Nephron (organoid): ENCODE measurements at regions not wholly inside any gene's neighbourhood (a gene's known extent, or its start where the extent isn't known, plus 50 kb on each side); places are given as distances from the start of the nearest gene placed in this dataset.

Experiments used
- H3K27ac Mint-ChIP-seq, 3 experiments: 2 replicates each; pipeline ENCODE4 v1.8.0; 2020; ENCODE audit warnings: mixed read lengths in 3 of 3, mild to moderate bottlenecking in 2 of 3, moderate library complexity in 1 of 3
- H3K27me3 Mint-ChIP-seq: 2 replicates; pipeline ENCODE4 v1.8.0; 2021; ENCODE audit warnings: low read depth, mild to moderate bottlenecking, moderate library complexity, mixed read lengths
- H3K36me3 Mint-ChIP-seq: 2 replicates; pipeline ENCODE4 v1.8.0; 2020; ENCODE audit warnings: low read depth, mixed read lengths
- H3K4me1 Mint-ChIP-seq: 2 replicates; pipeline ENCODE4 v1.8.0; 2020; ENCODE audit warnings: mixed read lengths
- H3K4me3 Mint-ChIP-seq, 3 experiments: 2 replicates each; pipeline ENCODE4 v1.8.0; 2020; ENCODE audit warnings: mild to moderate bottlenecking in 3 of 3, mixed read lengths in 3 of 3, moderate library complexity in 2 of 3
- H3K9me3 Mint-ChIP-seq: 2 replicates; pipeline ENCODE4 v1.8.0; 2020; ENCODE audit warnings: mixed read lengths
- CTCF ChIP-seq, 3 experiments: fragments of 200-600 bp; sonication (generic); IDR thresholded peaks; one replicate each; pipeline ENCODE4 v1.5.0; 2021; ENCODE audit warnings: antibody characterized with exemption in 3 of 3; ENCODE audit not compliant: unreplicated experiment in 3 of 3

DNA sequence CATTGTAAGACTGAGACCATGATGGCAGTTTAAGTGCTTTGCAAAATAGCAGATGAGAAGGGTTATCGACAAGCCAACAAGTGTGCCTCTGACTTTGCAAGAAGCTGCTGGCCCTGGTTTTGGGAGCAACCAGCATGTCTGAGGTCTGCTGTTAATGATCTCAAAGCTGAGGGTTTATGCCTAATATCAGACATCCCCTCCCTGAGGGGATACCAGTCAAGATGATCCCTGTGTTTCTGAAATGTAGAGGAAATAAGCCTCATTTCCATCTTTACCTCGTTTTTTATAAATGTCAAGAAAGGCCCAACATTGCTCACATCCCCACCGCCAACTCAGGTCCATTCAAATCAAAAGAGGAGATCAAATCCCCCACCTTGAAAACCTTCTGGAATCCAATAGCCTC is 120.6 kb downstream of the MYCN start:
- H3K36me3 Mint-ChIP-seq = peaks cover 12% of the 10 kb centered on the region

DNA sequence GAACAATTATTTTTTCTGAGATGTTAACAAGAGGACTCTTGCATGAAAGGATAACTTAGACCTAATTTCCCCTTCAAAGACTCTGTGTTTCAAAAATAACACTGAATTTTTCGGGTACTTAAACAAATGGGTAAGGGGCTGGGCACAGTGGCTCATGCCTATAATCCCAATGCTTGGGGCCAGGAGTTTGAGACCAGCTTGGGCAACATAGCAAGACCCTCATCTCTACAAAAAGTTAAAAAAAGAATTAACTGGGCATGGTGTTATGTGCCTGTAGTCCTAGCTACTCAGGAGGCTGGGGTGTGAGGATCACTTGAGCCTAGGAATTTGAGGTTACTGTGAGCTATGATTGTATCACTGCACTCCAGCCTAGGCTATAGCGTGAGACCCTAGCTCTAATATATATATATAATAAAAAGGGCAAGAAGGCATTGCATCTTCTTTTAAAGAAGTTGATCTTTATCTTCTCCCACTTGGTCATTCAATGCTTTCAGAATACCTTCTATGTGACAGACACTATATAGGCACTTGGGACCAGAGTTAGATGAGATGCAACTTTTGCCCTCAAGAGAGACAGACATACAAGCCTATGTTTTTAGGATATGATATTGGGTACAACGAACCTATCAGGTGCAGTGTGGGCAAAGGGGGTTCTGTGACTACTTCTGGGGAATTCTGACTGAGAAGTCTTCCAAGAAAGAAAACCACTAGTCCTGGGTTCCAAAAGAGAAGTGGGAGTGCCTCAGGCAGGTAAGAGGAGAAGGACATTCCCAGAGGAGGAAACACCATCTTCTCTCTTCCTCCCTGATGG is 120.0 kb downstream of the MYCN start:
- peaks cover 6% of the 10 kb centered on the region for H3K4me1 Mint-ChIP-seq
- TF ChIP-seq CTCF (IDR thresholded peaks at IDR 0.05; ENCODE audit: unreplicated experiment in 3 of 3) = no peak
- H3K27ac Mint-ChIP-seq = no peak overlapping the region
- peaks cover 17% of the 10 kb centered on the region for H3K9me3 Mint-ChIP-seq
- H3K27me3 Mint-ChIP-seq = peaks cover 7% of the 10 kb centered on the region
- peaks cover 12% of the 10 kb centered on the region for H3K36me3 Mint-ChIP-seq
- H3K4me3 Mint-ChIP-seq = no peak overlapping the region

More for the DNA sequence above, 120.6 kb downstream of the MYCN start:
- Mint-ChIP-seq H3K27me3 (peaks cover 7% of the 10 kb centered on the region), H3K4me1 (peaks cover 5% of the 10 kb centered on the region), H3K4me3 (no peak overlapping the region), H3K27ac (no peak overlapping the region), H3K9me3 (peaks cover 17% of the 10 kb centered on the region)
- no peak for TF ChIP-seq CTCF (IDR thresholded peaks at IDR 0.05; ENCODE audit: unreplicated experiment in 3 of 3)

- H3K36me3 Mint-ChIP-seq = peaks cover 12% of the 10 kb centered on the region
- peaks cover 17% of the 10 kb centered on the region for H3K9me3 Mint-ChIP-seq
- no peak overlapping the region for H3K4me3 Mint-ChIP-seq
- H3K27ac Mint-ChIP-seq = no peak overlapping the region
- peaks cover 7% of the 10 kb centered on the region for H3K27me3 Mint-ChIP-seq
- TF ChIP-seq CTCF (IDR thresholded peaks at IDR 0.05; ENCODE audit: unreplicated experiment in 3 of 3) = no peak
- peaks cover 6% of the 10 kb centered on the region for H3K4me1 Mint-ChIP-seq
Measured at GRCh38 chr2:16059393-16060016, 119.2 kb downstream of the MYCN start.

DNA sequence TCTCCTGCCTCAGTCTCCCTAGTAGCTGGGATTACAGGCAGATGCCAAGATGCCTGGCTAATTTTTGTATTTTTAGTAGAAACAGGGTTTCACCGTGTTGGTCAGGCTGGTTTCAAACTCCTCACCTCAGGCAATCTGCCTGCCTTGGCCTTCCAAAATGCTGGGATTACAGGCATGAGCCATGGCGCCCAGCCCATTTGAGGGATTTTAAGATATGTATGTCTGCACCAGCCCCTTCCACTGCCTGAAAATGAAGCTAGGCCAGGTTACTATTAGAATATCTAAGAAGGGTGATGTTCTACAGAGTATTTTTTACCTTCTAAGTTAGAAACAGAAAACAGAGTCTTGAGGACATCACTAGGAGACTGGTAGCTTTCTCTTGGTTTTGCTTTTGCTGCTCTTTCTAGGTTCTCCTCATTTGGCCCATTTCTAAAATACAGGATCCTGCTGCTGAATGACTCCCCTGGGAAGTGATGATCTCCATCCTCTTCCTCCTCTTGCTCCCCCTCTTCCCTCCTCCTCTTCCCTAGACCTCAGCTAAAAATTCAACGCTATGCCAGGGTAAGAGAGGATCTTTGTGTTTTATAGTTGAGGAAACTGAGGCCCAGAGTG is 118.5 kb downstream of the MYCN start:
- Mint-ChIP-seq H3K4me3 (no peak overlapping the region), H3K9me3 (peaks cover 13% of the 10 kb centered on the region), H3K4me1 (peaks cover 6% of the 10 kb centered on the region), H3K27ac (no peak overlapping the region), H3K36me3 (peaks cover 9% of the 10 kb centered on the region), H3K27me3 (peaks cover 6% of the 10 kb centered on the region)
- no peak for TF ChIP-seq CTCF (IDR thresholded peaks at IDR 0.05; ENCODE audit: unreplicated experiment in 3 of 3)

DNA sequence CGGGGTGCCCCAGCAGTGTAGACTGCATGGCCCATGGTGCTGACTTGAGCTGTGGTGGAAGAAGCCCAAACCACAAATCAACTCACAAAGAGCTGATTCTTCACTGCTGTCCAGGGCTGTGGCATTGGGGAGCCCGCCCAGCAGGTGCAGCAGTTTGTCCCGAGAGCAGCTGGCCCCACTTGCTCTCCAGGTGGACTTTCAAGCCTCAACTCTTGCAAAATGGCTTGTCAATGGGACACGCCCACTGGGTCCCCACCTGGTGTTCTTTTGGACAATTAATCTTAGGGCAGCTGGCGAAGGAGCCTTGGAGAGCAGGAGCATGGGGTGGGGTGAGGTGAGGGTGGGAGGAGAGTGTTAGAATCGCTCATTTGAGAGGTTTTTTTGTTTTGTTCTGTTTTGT is 117.9 kb downstream of the MYCN start:
- H3K4me3 Mint-ChIP-seq = no peak overlapping the region
- peaks cover 6% of the 10 kb centered on the region for H3K36me3 Mint-ChIP-seq
- H3K4me1 Mint-ChIP-seq = peaks cover 6% of the 10 kb centered on the region
- no peak for TF ChIP-seq CTCF (IDR thresholded peaks at IDR 0.05; ENCODE audit: unreplicated experiment in 3 of 3)
- peaks cover 3% of the 10 kb centered on the region for H3K27me3 Mint-ChIP-seq
- H3K9me3 Mint-ChIP-seq = peaks cover 10% of the 10 kb centered on the region
- no peak overlapping the region for H3K27ac Mint-ChIP-seq
